DMS114 treated with DMSO at 0.1 percent for 48 hours (cell line): ENCODE measurements at regions not wholly inside any gene's neighbourhood (a gene's known extent, or its start where the extent isn't known, plus 50 kb on each side); places are given as distances from the start of the nearest gene placed in this dataset.
"Not testable (repeated sequence)": the region's sequence is repeated elsewhere in the genome, so short reads cannot be mapped to it uniquely, and the experiment has no call there.

Experiments used
- DNase-seq: peaks from one replicate; lab custom pipeline; 2025; ENCODE audit not compliant: unreplicated experiment; lab: John Stamatoyannopoulos, UW

GRCh38 chr3:94314218-94314883 lies 251.5 kb downstream of the NSUN3 start:
- DNase-seq, result no peak

- no peak for DNase-seq
Observed at GRCh38 chr3:94317017-94317416, 254.2 kb downstream of the NSUN3 start.

- no peak for DNase-seq
Observed at GRCh38 chr3:94323596-94323995, 260.7 kb downstream of the NSUN3 start.

GRCh38 chr3:94331831-94332230 lies 269.0 kb downstream of the NSUN3 start:
- no peak for DNase-seq

- peak; percentile 39 for DNase-seq
Observed at GRCh38 chr3:94336046-94336753, 273.3 kb downstream of the NSUN3 start.

GRCh38 chr3:94345101-94345500 lies 282.2 kb downstream of the NSUN3 start:
- DNase-seq, result no peak

- DNase-seq, result no peak
Observed at GRCh38 chr3:94349310-94349878, 286.5 kb downstream of the NSUN3 start.

GRCh38 chr3:94356581-94356980 lies 293.7 kb downstream of the NSUN3 start:
- no peak for DNase-seq

GRCh38 chr3:94359996-94360395 lies 297.1 kb downstream of the NSUN3 start:
- no peak for DNase-seq

- DNase-seq, result no peak
Observed at GRCh38 chr3:94360987-94361386, 298.1 kb downstream of the NSUN3 start.

- DNase-seq, result no peak
Observed at GRCh38 chr3:94362393-94362792, 299.5 kb downstream of the NSUN3 start.

GRCh38 chr3:94365006-94365405 lies 302.1 kb downstream of the NSUN3 start:
- DNase-seq, result no peak

GRCh38 chr3:94372026-94372425 lies 309.2 kb downstream of the NSUN3 start:
- DNase-seq, result no peak

GRCh38 chr3:94373456-94373855 lies 310.6 kb downstream of the NSUN3 start:
- DNase-seq, result no peak

GRCh38 chr3:94374439-94375161 lies 311.7 kb downstream of the NSUN3 start:
- no peak for DNase-seq

GRCh38 chr3:94377123-94377696 lies 314.3 kb downstream of the NSUN3 start:
- not testable (repeated sequence) for DNase-seq

GRCh38 chr3:94377863-94378262 lies 315.0 kb downstream of the NSUN3 start:
- not testable (repeated sequence) for DNase-seq

GRCh38 chr3:94378322-94378721 lies 315.5 kb downstream of the NSUN3 start:
- no peak for DNase-seq

GRCh38 chr3:94379264-94379663 lies 316.4 kb downstream of the NSUN3 start:
- no peak for DNase-seq

GRCh38 chr3:94394885-94395284 lies 332.0 kb downstream of the NSUN3 start:
- no peak for DNase-seq

- DNase-seq, result no peak
Observed at GRCh38 chr3:94395851-94396250, 333.0 kb downstream of the NSUN3 start.
